ENCODE measurements at regions not wholly inside any gene's neighbourhood (a gene's known extent, or its start where the extent isn't known, plus 50 kb on each side); places are given as distances from the start of the nearest gene placed in this dataset.

- DNase-seq, result no peak
- intact Hi-C loops (cut with DNase I; ENCODE audit: low total_unique reads), result no loop called here
- H3K9me3 ChIP-seq, result no peaks in the 10 kb centered on the region
These were observed 324.9 kb upstream of the NFIA start for GRCh38 chr1:60757485-60757884.

DNA sequence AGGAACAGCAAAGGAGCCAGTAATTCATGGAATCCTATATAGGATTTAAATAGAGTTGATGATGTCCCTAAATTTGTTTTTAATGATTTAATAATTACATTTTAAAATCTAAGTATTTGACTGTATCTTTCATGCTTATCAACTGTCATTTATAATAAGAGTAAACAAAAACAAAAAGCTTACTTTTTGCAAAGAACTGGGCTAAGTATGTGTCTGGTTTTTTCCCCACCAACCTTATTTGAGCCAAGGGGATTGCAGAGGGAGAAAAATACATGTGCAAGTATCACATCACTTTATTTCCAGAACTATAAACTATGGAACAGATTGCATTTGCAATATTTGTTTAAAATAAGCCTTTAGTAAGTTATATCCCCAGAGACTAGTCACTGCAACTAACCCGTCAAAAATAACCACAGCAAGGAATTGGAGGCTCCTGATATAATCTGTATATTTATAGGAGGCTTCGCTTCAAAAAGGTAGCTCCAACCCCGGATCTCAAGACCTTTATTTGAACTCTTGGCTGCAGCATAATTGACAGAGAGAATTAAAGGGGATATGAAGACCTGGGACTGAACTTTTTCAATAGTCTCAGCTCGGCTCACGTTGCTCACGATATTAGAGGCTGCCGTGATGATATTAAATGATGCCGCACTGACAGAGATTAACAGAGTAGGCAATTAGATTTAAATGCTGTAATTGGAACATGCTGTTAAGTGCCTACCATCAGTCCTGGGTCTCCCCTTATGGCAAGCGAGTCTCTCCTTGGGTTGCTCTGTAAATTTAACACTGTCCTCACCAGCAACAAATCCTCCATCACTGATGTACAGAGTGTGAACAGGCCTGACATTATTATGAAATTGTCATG, 329.1 kb upstream of the NFIA start:
- intact Hi-C loops (cut with DNase I; ENCODE audit: low total_unique reads), result no loop called here
- H3K4me1 ChIP-seq, result no peaks in the 10 kb centered on the region
- TF ChIP-seq CTCF (IDR thresholded peaks at IDR 0.05) (no peak), POLR2A (IDR thresholded peaks at IDR 0.05) (no peak)
- no peak overlapping the region for H3K4me3 ChIP-seq
- no peaks in the 10 kb centered on the region for H3K9me3 ChIP-seq
- no peak for DNase-seq
- H3K36me3 ChIP-seq, result no peaks in the 10 kb centered on the region
- no peak overlapping the region for H3K27ac ChIP-seq
- H3K27me3 ChIP-seq, result no peaks in the 10 kb centered on the region

More at GRCh38 chr1:60757485-60757884, 324.9 kb upstream of the NFIA start:
- H3K4me1 ChIP-seq, result no peaks in the 10 kb centered on the region
- no peak overlapping the region for H3K4me3 ChIP-seq
- H3K27ac ChIP-seq, result no peak overlapping the region
- no peaks in the 10 kb centered on the region for H3K36me3 ChIP-seq
- TF ChIP-seq POLR2A (IDR thresholded peaks at IDR 0.05), result no peak
- TF ChIP-seq CTCF (IDR thresholded peaks at IDR 0.05), result no peak
- no peaks in the 10 kb centered on the region for H3K27me3 ChIP-seq

GRCh38 chr1:60751306-60751705, 331.1 kb upstream of the NFIA start:
- DNase-seq, result no peak
- H3K9me3 ChIP-seq, result no peaks in the 10 kb centered on the region
- no peaks in the 10 kb centered on the region for H3K36me3 ChIP-seq
- intact Hi-C loops (cut with DNase I; ENCODE audit: low total_unique reads), result no loop called here
- H3K27me3 ChIP-seq, result no peaks in the 10 kb centered on the region
- no peak overlapping the region for H3K27ac ChIP-seq
- no peak overlapping the region for H3K4me3 ChIP-seq
- TF ChIP-seq POLR2A (IDR thresholded peaks at IDR 0.05) (no peak), CTCF (IDR thresholded peaks at IDR 0.05) (no peak)
- no peaks in the 10 kb centered on the region for H3K4me1 ChIP-seq

- Histone ChIP-seq H3K4me1 (no peaks in the 10 kb centered on the region), H3K36me3 (no peaks in the 10 kb centered on the region), H3K4me3 (no peak overlapping the region), H3K9me3 (no peaks in the 10 kb centered on the region), H3K27me3 (no peaks in the 10 kb centered on the region), H3K27ac (no peak overlapping the region)
- intact Hi-C loops (cut with DNase I; ENCODE audit: low total_unique reads), result no loop called here
- DNase-seq, result no peak
- TF ChIP-seq POLR2A (IDR thresholded peaks at IDR 0.05), result no peak
- no peak for TF ChIP-seq CTCF (IDR thresholded peaks at IDR 0.05)
These were observed 335.0 kb upstream of the NFIA start for GRCh38 chr1:60747353-60747752.

DNA sequence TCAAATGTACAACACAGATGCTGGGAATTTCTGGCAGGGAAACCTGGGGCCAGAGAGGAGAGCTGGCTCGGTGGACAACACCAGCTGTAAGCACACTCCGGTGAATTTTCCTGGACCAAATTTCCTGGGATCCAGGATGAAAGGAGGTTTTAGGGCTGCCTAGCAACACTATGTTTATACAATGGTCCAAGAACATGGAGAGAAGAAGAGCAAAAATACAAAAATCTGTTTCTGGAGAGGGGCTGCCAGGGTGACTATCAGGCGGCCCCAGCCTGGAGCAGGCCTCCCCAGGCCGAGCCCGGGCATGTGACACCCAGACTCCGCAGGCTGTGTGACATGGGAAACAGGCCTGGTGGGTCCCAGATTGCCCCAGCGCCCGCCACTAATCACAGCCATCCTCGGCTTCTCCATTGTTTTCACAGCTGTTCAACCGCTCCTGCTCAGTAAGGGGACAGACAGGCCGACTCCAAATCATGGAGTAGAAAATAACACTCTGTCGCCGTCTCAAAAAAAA, 336.0 kb upstream of the NFIA start:
- Histone ChIP-seq H3K4me3 (no peak overlapping the region), H3K9me3 (no peaks in the 10 kb centered on the region), H3K27ac (no peak overlapping the region), H3K27me3 (no peaks in the 10 kb centered on the region), H3K4me1 (no peaks in the 10 kb centered on the region), H3K36me3 (no peaks in the 10 kb centered on the region)
- no peak for DNase-seq
- TF ChIP-seq CTCF (IDR thresholded peaks at IDR 0.05), result no peak
- no peak for TF ChIP-seq POLR2A (IDR thresholded peaks at IDR 0.05)
- intact Hi-C loops (cut with DNase I; ENCODE audit: low total_unique reads), result no loop called here
